ENCODE measurements at regions not wholly inside any gene's neighbourhood (a gene's known extent, or its start where the extent isn't known, plus 50 kb on each side); places are given as distances from the start of the nearest gene placed in this dataset.

DNA sequence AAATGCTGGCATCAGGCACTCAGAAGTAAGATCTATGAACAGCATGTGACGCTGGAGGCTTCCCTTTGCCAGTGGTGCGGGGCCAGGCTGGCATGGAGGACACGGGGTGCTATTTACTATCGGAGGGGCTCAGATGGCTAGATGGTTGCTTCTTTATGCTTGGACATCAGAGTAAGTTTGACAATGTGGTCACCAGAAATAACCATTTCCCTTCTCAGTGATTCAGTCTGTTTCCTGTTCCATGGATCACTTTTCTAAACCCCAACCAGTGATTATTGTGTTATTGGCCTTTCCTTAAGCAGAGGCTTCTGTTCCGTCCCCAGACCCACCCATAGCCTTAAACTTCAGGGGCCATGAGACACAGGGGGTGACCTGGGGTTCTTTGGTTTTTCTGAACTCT, 55.4 kb upstream of the DHX15 start:
- no peak for DNase-seq (ENCODE audit: low read depth, low spot score)
- no peak overlapping the region for H3K27ac ChIP-seq (ENCODE audit: control insufficient read depth, insufficient read depth, low read length)
- H3K9me1 ChIP-seq (ENCODE audit: control insufficient read depth, extremely low read depth, insufficient read depth, low read length), result no peaks in the 10 kb centered on the region
- dilution Hi-C loops (cut with MboI; ENCODE audit: extremely low pct_ligation_motif_present, low sequenced_read_pairs), result no loop called here
- no peaks in the 10 kb centered on the region for H3K9me3 ChIP-seq (ENCODE audit: control insufficient read depth, low read depth, low read length)
- peaks cover 5% of the 10 kb centered on the region for H3K27me3 ChIP-seq (ENCODE audit: control insufficient read depth, extremely low read depth, insufficient read depth, low read length)
- no peak overlapping the region for H3K4me2 ChIP-seq (ENCODE audit: control insufficient read depth, extremely low read depth, insufficient read depth, low read depth, low read length)
- H3K4me3 ChIP-seq (ENCODE audit: control insufficient read depth in 2 of 3, extremely low read depth in 1 of 3, insufficient read depth in 2 of 3, low read depth in 1 of 3, low read length in 3 of 3), result no peak overlapping the region
- TF ChIP-seq, protein P1, sequence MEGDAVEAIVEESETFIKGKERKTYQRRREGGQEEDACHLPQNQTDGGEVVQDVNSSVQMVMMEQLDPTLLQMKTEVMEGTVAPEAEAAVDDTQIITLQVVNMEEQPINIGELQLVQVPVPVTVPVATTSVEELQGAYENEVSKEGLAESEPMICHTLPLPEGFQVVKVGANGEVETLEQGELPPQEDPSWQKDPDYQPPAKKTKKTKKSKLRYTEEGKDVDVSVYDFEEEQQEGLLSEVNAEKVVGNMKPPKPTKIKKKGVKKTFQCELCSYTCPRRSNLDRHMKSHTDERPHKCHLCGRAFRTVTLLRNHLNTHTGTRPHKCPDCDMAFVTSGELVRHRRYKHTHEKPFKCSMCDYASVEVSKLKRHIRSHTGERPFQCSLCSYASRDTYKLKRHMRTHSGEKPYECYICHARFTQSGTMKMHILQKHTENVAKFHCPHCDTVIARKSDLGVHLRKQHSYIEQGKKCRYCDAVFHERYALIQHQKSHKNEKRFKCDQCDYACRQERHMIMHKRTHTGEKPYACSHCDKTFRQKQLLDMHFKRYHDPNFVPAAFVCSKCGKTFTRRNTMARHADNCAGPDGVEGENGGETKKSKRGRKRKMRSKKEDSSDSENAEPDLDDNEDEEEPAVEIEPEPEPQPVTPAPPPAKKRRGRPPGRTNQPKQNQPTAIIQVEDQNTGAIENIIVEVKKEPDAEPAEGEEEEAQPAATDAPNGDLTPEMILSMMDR (optimal IDR thresholded peaks at IDR 0.05 in 1 of 3, IDR thresholded peaks at IDR 0.05 in 1 of 3, conservative IDR thresholded peaks at IDR 0.05 in 1 of 3; ENCODE audit: extremely low read depth in 1 of 3, insufficient read depth in 2 of 3, low read length in 3 of 3), result no peak
- TF ChIP-seq EZH2 (IDR thresholded peaks at IDR 0.05; ENCODE audit: low read length), result no peak
- peaks cover 8% of the 10 kb centered on the region for H3K4me1 ChIP-seq (ENCODE audit: control insufficient read depth, extremely low read depth, insufficient read depth, low read length)
- no peak overlapping the region for H2AFZ ChIP-seq (ENCODE audit: control insufficient read depth, low read length)
- H3K79me2 ChIP-seq (ENCODE audit: control insufficient read depth, insufficient read depth, low read length), result no peaks in the 10 kb centered on the region
- no peak overlapping the region for H3K9ac ChIP-seq (ENCODE audit: control insufficient read depth, extremely low read depth, insufficient read depth, low read length)
- H3K36me3 ChIP-seq (ENCODE audit: control insufficient read depth in 2 of 2, extremely low read depth in 1 of 2, insufficient read depth in 2 of 2, low read length in 2 of 2), result no peaks in the 10 kb centered on the region
- no peaks in the 10 kb centered on the region for H4K20me1 ChIP-seq (ENCODE audit: control insufficient read depth, extremely low read depth, insufficient read depth, low read length)
- FAIRE-seq, result no peak

DNA sequence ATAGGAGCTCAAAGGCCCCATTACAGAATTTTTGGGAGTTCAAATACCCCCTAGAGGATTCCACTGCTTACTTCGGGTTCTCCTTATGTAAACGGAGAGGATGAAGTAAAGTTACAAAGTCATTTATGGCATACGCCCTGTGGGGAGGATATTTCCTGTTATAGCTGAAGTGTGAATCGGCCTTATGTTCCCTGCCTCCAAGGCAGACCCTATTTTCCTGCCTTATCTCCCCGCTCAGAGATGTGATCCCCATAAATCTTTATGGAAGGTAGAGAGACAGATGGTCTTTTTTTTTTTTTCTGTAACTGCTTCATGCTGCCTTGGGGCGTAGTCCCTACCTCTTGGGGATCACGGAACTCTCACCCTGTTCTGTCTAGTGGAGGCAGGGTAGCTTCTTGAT, 56.0 kb upstream of the DHX15 start:
- Histone ChIP-seq H4K20me1 (ENCODE audit: control insufficient read depth, extremely low read depth, insufficient read depth, low read length) (no peaks in the 10 kb centered on the region), H3K9ac (ENCODE audit: control insufficient read depth, extremely low read depth, insufficient read depth, low read length) (no peak overlapping the region), H3K36me3 (ENCODE audit: control insufficient read depth in 2 of 2, extremely low read depth in 1 of 2, insufficient read depth in 2 of 2, low read length in 2 of 2) (no peaks in the 10 kb centered on the region), H3K27ac (ENCODE audit: control insufficient read depth, insufficient read depth, low read length) (no peak overlapping the region), H3K4me1 (ENCODE audit: control insufficient read depth, extremely low read depth, insufficient read depth, low read length) (peaks cover 14% of the 10 kb centered on the region), H2AFZ (ENCODE audit: control insufficient read depth, low read length) (no peak overlapping the region), H3K9me1 (ENCODE audit: control insufficient read depth, extremely low read depth, insufficient read depth, low read length) (no peaks in the 10 kb centered on the region), H3K27me3 (ENCODE audit: control insufficient read depth, extremely low read depth, insufficient read depth, low read length) (peaks cover 5% of the 10 kb centered on the region), H3K4me3 (ENCODE audit: control insufficient read depth in 2 of 3, extremely low read depth in 1 of 3, insufficient read depth in 2 of 3, low read depth in 1 of 3, low read length in 3 of 3) (no peak overlapping the region), H3K79me2 (ENCODE audit: control insufficient read depth, insufficient read depth, low read length) (no peaks in the 10 kb centered on the region), H3K9me3 (ENCODE audit: control insufficient read depth, low read depth, low read length) (no peaks in the 10 kb centered on the region), H3K4me2 (ENCODE audit: control insufficient read depth, extremely low read depth, insufficient read depth, low read depth, low read length) (no peak overlapping the region)
- no peak for TF ChIP-seq EZH2 (IDR thresholded peaks at IDR 0.05; ENCODE audit: low read length)
- TF ChIP-seq, protein P1 (optimal IDR thresholded peaks at IDR 0.05 in 1 of 3, IDR thresholded peaks at IDR 0.05 in 1 of 3, conservative IDR thresholded peaks at IDR 0.05 in 1 of 3; ENCODE audit: extremely low read depth in 1 of 3, insufficient read depth in 2 of 3, low read length in 3 of 3), result no peak
- DNase-seq (ENCODE audit: low read depth, low spot score), result no peak
- FAIRE-seq, result no peak
- dilution Hi-C loops (cut with MboI; ENCODE audit: extremely low pct_ligation_motif_present, low sequenced_read_pairs), result no loop called here

Data from keratinocyte (primary cell).